HCT116 (cell line): ENCODE measurements at regions not wholly inside any gene's neighbourhood (a gene's known extent, or its start where the extent isn't known, plus 50 kb on each side); places are given as distances from the start of the nearest gene placed in this dataset.

Experiments used
- ATAC-seq: fragments of 200-7000 bp; cut with Tn5 transposase; 2 replicates; pipeline ENCODE4 v1.9.1; 2020; ENCODE audit warnings: mild to moderate bottlenecking, moderate library complexity
- BruUV-seq: library from RNA; stranded (reverse); fragments of 400-500 nt; replicated peaks from 2 replicates; lab custom pipeline; 2021; lab: Mats Ljungman, UMichigan
- CTCF ChIA-PET: fragments of 300-600 bp; sonication (Branson Sonifier 250); formaldehyde crosslinking; loops from one replicate; lab custom pipeline; 2021; ENCODE audit warnings: antibody characterized with exemption; lab: Charles Lee
- POLR2A ChIA-PET: fragments of 300-600, 350-600 bp; sonication (Branson Sonifier 250); formaldehyde crosslinking; loops from one replicate; lab custom pipeline; 2021; ENCODE audit warnings: antibody characterized with exemption; lab: Charles Lee
- RAD21 ChIA-PET, 2 experiments: fragments of 300-600 bp; sonication (Branson Sonifier 250); formaldehyde crosslinking; loops; one replicate each; lab custom pipeline; 2023; ENCODE audit warnings: low total read pairs in 2 of 2; ENCODE audit not compliant: uncharacterized antibody in 2 of 2, unreplicated experiment in 2 of 2, low non-redundant PET in 1 of 2; lab: Charles Lee
- DNase-seq: peaks from one replicate; pipeline ENCODE4 v3.0.0-alpha.2; 2010; ENCODE audit warnings: low read depth, low spot score
- H2AFZ ChIP-seq: fragments of 200-600 bp; shearing (Covaris generic), sonication (generic); 2 replicates; pipeline ENCODE4 v1.6.1; 2017; ENCODE audit warnings: low read depth, mixed run types, mixed read lengths, antibody characterized with exemption, low read length; ENCODE audit not compliant: poor library complexity, severe bottlenecking
- H3K27ac ChIP-seq: 2 replicates; pipeline ENCODE4 v1.5.1; 2012; ENCODE audit warnings: low read depth, low read length
- H3K27me3 ChIP-seq: fragments of 200-600 bp; sonication (generic); 2 replicates; pipeline ENCODE4 v1.6.1; 2016; ENCODE audit warnings: mixed run types, low read length, mixed read lengths; ENCODE audit not compliant: insufficient read depth
- H3K36me3 ChIP-seq, 2 experiments: fragments of 200-500 bp in 1 of 2; fragments of 200-600 bp in 1 of 2; sonication (Bioruptor generic) in 1 of 2; sonication (generic) in 1 of 2; 2 replicates each; pipeline versions ENCODE4 v1.5.1 to v1.6.1; 2014 to 2016; ENCODE audit warnings: low read length in 2 of 2, inconsistent platforms in 1 of 2, mixed read lengths in 1 of 2, mixed run types in 1 of 2; ENCODE audit not compliant: insufficient read depth in 2 of 2, control insufficient read depth in 1 of 2
- H3K4me1 ChIP-seq, 2 experiments: fragments of 200-600 bp in 1 of 2; sonication (generic) in 1 of 2; 2 replicates each; pipeline versions ENCODE4 v1.5.1 to v1.6.1; 2012 to 2017; ENCODE audit warnings: low read length in 2 of 2, inconsistent platforms in 1 of 2, mild to moderate bottlenecking in 1 of 2, mixed read lengths in 1 of 2, mixed run types in 1 of 2, moderate library complexity in 1 of 2; ENCODE audit not compliant: insufficient read depth in 2 of 2, control insufficient read depth in 1 of 2
- H3K4me2 ChIP-seq: fragments of 200-600 bp; sonication (generic); 2 replicates; pipeline ENCODE4 v1.6.1; 2017; ENCODE audit warnings: mixed run types, low read length, mixed read lengths
- H3K4me3 ChIP-seq, 2 experiments: fragments of 200-600 bp in 1 of 2; sonication (generic) in 1 of 2; replicated peaks in 1 of 2; 2 replicates each; pipeline ENCODE4 v1.5.1; 2011 to 2016; ENCODE audit warnings: low read length in 2 of 2, control low read depth in 1 of 2, low read depth in 1 of 2, mild to moderate bottlenecking in 1 of 2, mixed read lengths in 1 of 2, mixed run types in 1 of 2
- H3K79me2 ChIP-seq: fragments of 200-600 bp; sonication (generic); 2 replicates; pipeline ENCODE4 v1.6.1; 2017; ENCODE audit warnings: mild to moderate bottlenecking, mixed run types, low read length, moderate library complexity, mixed read lengths; ENCODE audit not compliant: insufficient read depth
- H3K9ac ChIP-seq: fragments of 200-600 bp; sonication (generic); 2 replicates; pipeline ENCODE4 v1.6.1; 2016; ENCODE audit warnings: low read length, mixed read lengths
- H3K9me2 ChIP-seq: fragments of 200-600 bp; sonication (generic), shearing (Covaris generic); 2 replicates; pipeline ENCODE4 v1.6.1; 2017; ENCODE audit warnings: mixed run types, mild to moderate bottlenecking, moderate library complexity; ENCODE audit not compliant: insufficient read depth
- H3K9me3 ChIP-seq, 2 experiments: fragments of 200-500 bp in 1 of 2; fragments of 200-600 bp in 1 of 2; sonication (Bioruptor generic) in 1 of 2; sonication (generic) in 1 of 2; 2 replicates each; pipeline ENCODE4 v1.6.1; 2014 to 2017; ENCODE audit warnings: low read length in 2 of 2, mixed read lengths in 2 of 2, inconsistent platforms in 1 of 2, low read depth in 1 of 2, mild to moderate bottlenecking in 1 of 2, mixed run types in 1 of 2, moderate library complexity in 1 of 2; ENCODE audit not compliant: control insufficient read depth in 1 of 2, insufficient read depth in 1 of 2
- H4K20me1 ChIP-seq: fragments of 200-600 bp; sonication (generic), shearing (Covaris generic); 2 replicates; pipeline ENCODE4 v1.6.1; 2017; ENCODE audit warnings: mixed run types, mild to moderate bottlenecking, moderate library complexity; ENCODE audit not compliant: insufficient read depth
- CEBPB ChIP-seq: IDR thresholded peaks from 2 replicates; pipeline ENCODE4 v1.6.1; 2012; ENCODE audit warnings: low read depth
- EGR1 ChIP-seq: IDR thresholded peaks from 2 replicates; pipeline ENCODE4 v1.6.1; 2012; ENCODE audit warnings: low read depth
- ELF1 ChIP-seq: IDR thresholded peaks from 2 replicates; pipeline ENCODE4 v1.6.1; 2012; ENCODE audit warnings: low read depth, borderline replicate concordance
- POLR2A ChIP-seq: IDR thresholded peaks from 2 replicates; pipeline ENCODE4 v1.7.0; 2011; ENCODE audit warnings: borderline replicate concordance; ENCODE audit not compliant: insufficient read depth, insufficient read length; ENCODE audit errors: extremely low read depth
- POLR2AphosphoS5 ChIP-seq: IDR thresholded peaks from 2 replicates; pipeline ENCODE4 v1.6.1; 2011; ENCODE audit warnings: mild to moderate bottlenecking, low read depth, low read length, moderate library complexity
- SP1 ChIP-seq: IDR thresholded peaks from 2 replicates; pipeline ENCODE4 v1.6.1; 2012; ENCODE audit warnings: low read depth
- SRF ChIP-seq: IDR thresholded peaks from 2 replicates; pipeline ENCODE4 v1.6.1; 2012; ENCODE audit warnings: low read depth
- YY1 ChIP-seq: IDR thresholded peaks from 2 replicates; pipeline ENCODE4 v1.6.1; 2011; ENCODE audit warnings: low read length, low read depth, moderate library complexity, mild to moderate bottlenecking; ENCODE audit not compliant: insufficient replicate concordance; ENCODE audit errors: extremely low read depth
- ZNF274 ChIP-seq: fragments of 200-500 bp; sonication (Bioruptor generic); IDR thresholded peaks from 2 replicates; pipeline ENCODE4 v1.6.1; 2014; ENCODE audit warnings: mild to moderate bottlenecking, low read depth, low read length, inconsistent platforms
- intact Hi-C: fragments of 100-400 bp; cut with micrococcal nuclease; formaldehyde crosslinking; loops from 2 replicates; pipeline ENCODE4 v1.10.0; 2022
- TF ChIP-seq, protein P1 (sequence below), 3 experiments: fragments of 200-600 bp in 1 of 3; sonication (generic) in 1 of 3; IDR thresholded peaks in 2 of 3; conservative IDR thresholded peaks in 1 of 3; 2 replicates each; pipeline ENCODE4 v1.5.1; 2012 to 2017; ENCODE audit warnings: low read depth in 2 of 3, low read length in 2 of 3, antibody characterized with exemption in 1 of 3, borderline replicate concordance in 1 of 3, control low read depth in 1 of 3, mild to moderate bottlenecking in 1 of 3, mixed read lengths in 1 of 3, mixed run types in 1 of 3, moderate library complexity in 1 of 3; ENCODE audit not compliant: insufficient read depth in 1 of 3
- TF ChIP-seq, protein P2 (sequence below): IDR thresholded peaks from 2 replicates; pipeline ENCODE4 v1.6.1; 2012
- TF ChIP-seq, protein P3 (sequence below): IDR thresholded peaks from 2 replicates; pipeline ENCODE4 v1.6.1; 2012; ENCODE audit warnings: low read depth
- TF ChIP-seq, protein P4 (sequence below): IDR thresholded peaks from 2 replicates; pipeline ENCODE4 v1.6.1; 2011; ENCODE audit warnings: mild to moderate bottlenecking, low read length, moderate library complexity; ENCODE audit not compliant: insufficient replicate concordance; ENCODE audit errors: extremely low read depth

GRCh38 chr1:94714152-94714551, 106.0 kb upstream of the SLC44A3 start (continued):
- TF ChIP-seq, protein P1, sequence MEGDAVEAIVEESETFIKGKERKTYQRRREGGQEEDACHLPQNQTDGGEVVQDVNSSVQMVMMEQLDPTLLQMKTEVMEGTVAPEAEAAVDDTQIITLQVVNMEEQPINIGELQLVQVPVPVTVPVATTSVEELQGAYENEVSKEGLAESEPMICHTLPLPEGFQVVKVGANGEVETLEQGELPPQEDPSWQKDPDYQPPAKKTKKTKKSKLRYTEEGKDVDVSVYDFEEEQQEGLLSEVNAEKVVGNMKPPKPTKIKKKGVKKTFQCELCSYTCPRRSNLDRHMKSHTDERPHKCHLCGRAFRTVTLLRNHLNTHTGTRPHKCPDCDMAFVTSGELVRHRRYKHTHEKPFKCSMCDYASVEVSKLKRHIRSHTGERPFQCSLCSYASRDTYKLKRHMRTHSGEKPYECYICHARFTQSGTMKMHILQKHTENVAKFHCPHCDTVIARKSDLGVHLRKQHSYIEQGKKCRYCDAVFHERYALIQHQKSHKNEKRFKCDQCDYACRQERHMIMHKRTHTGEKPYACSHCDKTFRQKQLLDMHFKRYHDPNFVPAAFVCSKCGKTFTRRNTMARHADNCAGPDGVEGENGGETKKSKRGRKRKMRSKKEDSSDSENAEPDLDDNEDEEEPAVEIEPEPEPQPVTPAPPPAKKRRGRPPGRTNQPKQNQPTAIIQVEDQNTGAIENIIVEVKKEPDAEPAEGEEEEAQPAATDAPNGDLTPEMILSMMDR (IDR thresholded peaks at IDR 0.05 in 2 of 3, conservative IDR thresholded peaks at IDR 0.05 in 1 of 3; ENCODE audit: borderline replicate concordance in 1 of 3, insufficient read depth in 1 of 3, low read depth in 2 of 3, low read length in 2 of 3): no peak
- no peak for TF ChIP-seq SP1

DNA sequence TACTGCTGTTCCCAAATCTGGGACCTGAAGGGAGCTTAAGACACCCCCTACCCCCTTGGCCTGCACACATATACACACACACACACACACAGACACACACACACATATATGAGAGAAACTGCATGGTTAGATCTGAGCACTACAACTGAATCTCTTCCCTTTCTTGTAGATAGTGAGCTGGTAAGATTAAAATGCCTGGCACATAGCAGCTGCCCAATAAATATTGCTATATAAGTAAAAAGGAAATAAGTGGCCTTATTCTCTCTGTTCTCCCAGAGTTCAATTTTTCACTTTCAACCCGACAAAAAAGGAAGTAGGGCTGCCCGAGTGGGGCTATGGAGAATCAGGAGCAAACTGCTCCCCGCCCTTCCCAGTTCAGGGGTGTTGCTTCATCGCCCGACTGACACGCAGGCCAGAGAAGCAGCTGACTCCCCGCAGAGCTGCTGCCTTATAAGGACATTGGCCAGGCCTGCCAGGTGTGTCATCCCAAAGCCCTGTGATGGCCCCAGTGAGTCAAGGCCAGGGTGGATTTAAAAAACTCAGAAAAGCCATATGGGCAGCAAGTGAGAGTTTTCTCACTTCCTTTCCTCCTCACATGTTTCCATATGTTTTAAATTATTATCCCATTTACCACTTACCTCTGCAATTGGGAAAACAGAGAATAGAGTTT, 106.5 kb upstream of the SLC44A3 start:
- ChIA-PET CTCF (interaction anchor here (1.0 kb wide), 1 partner anchor 89 kb away, joined by 3 read pairs; no protein-coding TSS in a partner anchor), POLR2A (interaction anchor here (1.1 kb wide), 1 partner anchor 15 kb away, joined by 3 read pairs; no protein-coding TSS in a partner anchor), RAD21 (interaction anchor here in 1 of 2 experiments (0.6 kb wide), 1 partner anchor 183 kb away, joined by 3 read pairs; no protein-coding TSS in a partner anchor)
- peak; percentile 99 for ATAC-seq
- H3K4me1 ChIP-seq: peaks cover 17 to 54% of the 10 kb centered on the region in 2 experiments
- H3K4me2 ChIP-seq: peak overlapping the region; percentile 57
- no peaks in the 10 kb centered on the region for H3K27me3 ChIP-seq
- H3K9me2 ChIP-seq: no peaks in the 10 kb centered on the region
- H3K9me3 ChIP-seq: no peaks in the 10 kb centered on the region
- H2AFZ ChIP-seq: peak overlapping the region; percentile 39
- no peaks in the 10 kb centered on the region for H3K36me3 ChIP-seq
- H3K4me3 ChIP-seq: peak overlapping the region in 1 of 2 experiments; percentile 15; a peak in 2 of 4 replicates
- peak overlapping the region; percentile 29; the same call in 1 of the 2 replicates for H3K9ac ChIP-seq
- DNase-seq: peak; percentile 89
- H4K20me1 ChIP-seq: no peaks in the 10 kb centered on the region
- BruUV-seq: no TSS peak
- intact Hi-C loops: loop anchor here (5.0 kb wide), 1 partner anchor 106 kb away; no protein-coding TSS in a partner anchor
- peak overlapping the region; percentile 31; the same call in 1 of the 2 replicates for H3K27ac ChIP-seq
- no peaks in the 10 kb centered on the region for H3K79me2 ChIP-seq
- TF ChIP-seq POLR2AphosphoS5 (peak; percentile 46; the same call in 1 of the 2 replicates), ELF1 (no peak), YY1 (peak; percentile 53), ZNF274 (no peak), EGR1 (no peak), SRF (peak; percentile 100), POLR2A (no peak), CEBPB (peak; percentile 98)
- TF ChIP-seq, protein P2, sequence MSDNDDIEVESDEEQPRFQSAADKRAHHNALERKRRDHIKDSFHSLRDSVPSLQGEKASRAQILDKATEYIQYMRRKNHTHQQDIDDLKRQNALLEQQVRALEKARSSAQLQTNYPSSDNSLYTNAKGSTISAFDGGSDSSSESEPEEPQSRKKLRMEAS: peak; percentile 90
- TF ChIP-seq, protein P3, sequence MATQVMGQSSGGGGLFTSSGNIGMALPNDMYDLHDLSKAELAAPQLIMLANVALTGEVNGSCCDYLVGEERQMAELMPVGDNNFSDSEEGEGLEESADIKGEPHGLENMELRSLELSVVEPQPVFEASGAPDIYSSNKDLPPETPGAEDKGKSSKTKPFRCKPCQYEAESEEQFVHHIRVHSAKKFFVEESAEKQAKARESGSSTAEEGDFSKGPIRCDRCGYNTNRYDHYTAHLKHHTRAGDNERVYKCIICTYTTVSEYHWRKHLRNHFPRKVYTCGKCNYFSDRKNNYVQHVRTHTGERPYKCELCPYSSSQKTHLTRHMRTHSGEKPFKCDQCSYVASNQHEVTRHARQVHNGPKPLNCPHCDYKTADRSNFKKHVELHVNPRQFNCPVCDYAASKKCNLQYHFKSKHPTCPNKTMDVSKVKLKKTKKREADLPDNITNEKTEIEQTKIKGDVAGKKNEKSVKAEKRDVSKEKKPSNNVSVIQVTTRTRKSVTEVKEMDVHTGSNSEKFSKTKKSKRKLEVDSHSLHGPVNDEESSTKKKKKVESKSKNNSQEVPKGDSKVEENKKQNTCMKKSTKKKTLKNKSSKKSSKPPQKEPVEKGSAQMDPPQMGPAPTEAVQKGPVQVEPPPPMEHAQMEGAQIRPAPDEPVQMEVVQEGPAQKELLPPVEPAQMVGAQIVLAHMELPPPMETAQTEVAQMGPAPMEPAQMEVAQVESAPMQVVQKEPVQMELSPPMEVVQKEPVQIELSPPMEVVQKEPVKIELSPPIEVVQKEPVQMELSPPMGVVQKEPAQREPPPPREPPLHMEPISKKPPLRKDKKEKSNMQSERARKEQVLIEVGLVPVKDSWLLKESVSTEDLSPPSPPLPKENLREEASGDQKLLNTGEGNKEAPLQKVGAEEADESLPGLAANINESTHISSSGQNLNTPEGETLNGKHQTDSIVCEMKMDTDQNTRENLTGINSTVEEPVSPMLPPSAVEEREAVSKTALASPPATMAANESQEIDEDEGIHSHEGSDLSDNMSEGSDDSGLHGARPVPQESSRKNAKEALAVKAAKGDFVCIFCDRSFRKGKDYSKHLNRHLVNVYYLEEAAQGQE: no peak
- TF ChIP-seq, protein P4, sequence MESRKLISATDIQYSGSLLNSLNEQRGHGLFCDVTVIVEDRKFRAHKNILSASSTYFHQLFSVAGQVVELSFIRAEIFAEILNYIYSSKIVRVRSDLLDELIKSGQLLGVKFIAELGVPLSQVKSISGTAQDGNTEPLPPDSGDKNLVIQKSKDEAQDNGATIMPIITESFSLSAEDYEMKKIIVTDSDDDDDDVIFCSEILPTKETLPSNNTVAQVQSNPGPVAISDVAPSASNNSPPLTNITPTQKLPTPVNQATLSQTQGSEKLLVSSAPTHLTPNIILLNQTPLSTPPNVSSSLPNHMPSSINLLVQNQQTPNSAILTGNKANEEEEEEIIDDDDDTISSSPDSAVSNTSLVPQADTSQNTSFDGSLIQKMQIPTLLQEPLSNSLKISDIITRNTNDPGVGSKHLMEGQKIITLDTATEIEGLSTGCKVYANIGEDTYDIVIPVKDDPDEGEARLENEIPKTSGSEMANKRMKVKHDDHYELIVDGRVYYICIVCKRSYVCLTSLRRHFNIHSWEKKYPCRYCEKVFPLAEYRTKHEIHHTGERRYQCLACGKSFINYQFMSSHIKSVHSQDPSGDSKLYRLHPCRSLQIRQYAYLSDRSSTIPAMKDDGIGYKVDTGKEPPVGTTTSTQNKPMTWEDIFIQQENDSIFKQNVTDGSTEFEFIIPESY: peak; percentile 35
